ENCODE measurements at regions not wholly inside any gene's neighbourhood (a gene's known extent, or its start where the extent isn't known, plus 50 kb on each side); places are given as distances from the start of the nearest gene placed in this dataset.

DNA sequence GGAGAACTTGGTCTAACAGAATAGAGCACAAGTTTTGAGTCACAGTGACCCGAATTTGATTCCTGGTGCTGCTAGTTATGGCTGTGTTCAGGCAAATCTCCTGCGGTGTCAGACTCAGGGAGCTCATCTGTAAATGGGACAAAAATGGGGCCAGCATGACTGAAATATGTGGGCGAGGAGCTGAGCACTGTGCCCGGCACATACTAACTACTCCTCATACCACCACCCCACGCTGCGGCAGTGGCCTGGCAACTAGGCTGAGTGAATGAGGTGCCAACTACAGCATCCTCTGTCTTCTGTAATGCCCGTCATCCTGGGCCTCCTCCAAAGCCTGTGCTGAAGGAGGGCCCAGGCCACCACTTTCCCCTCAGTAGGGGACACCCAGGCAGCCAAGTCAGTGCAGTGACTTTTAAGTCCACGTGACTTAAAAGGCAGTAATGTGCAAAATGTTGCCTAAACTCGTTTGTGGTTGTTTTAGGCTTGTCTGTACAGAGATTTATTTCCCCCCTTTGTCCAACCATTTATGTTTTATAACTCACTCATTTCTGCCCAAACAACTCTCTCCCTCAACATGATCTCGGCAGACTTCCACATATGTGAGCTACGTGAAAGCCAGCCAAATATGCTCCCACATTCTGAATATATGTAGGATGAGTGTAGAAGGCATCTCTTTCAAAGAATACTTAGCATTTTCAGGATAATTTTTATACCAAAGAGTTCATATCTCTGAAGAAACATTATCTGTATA, 773.7 kb downstream of the TSN start:
- Mint-ChIP-seq H3K4me3 (ENCODE audit: unreplicated experiment) (no peak overlapping the region), H3K27me3 (ENCODE audit: unreplicated experiment) (peaks cover 2% of the 10 kb centered on the region), H3K9me3 (ENCODE audit: unreplicated experiment) (no peaks in the 10 kb centered on the region), H3K36me3 (ENCODE audit: low read depth, unreplicated experiment) (no peaks in the 10 kb centered on the region), H3K27ac (ENCODE audit: unreplicated experiment) (no peak overlapping the region), H3K4me1 (ENCODE audit: unreplicated experiment) (no peaks in the 10 kb centered on the region)
- no peak for TF ChIP-seq CTCF (IDR thresholded peaks at IDR 0.05; ENCODE audit: unreplicated experiment)
- no peak for DNase-seq (ENCODE audit: low spot score)

DNA sequence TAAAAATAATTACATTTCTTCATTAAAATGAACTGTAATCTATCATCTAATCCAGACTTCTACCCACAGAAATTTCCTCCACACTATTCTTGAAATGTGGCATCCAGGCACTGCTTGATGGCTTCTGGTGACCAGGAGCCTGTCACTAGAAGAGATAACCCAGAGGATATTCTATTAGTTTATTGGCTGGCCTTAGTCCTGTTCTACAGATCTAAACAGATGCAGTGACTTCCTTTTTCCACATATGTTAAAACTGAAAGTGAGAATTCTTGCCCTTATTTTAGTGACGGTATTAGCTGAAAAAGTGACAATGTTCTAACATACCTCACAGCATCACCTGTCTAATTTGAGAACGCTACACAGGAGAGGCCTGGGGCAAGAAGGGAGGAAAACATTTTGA, 775.4 kb downstream of the TSN start:
- TF ChIP-seq CTCF (IDR thresholded peaks at IDR 0.05; ENCODE audit: unreplicated experiment) = no peak
- H3K27ac Mint-ChIP-seq (ENCODE audit: unreplicated experiment) = no peak overlapping the region
- no peak overlapping the region for H3K4me3 Mint-ChIP-seq (ENCODE audit: unreplicated experiment)
- no peak for DNase-seq (ENCODE audit: low spot score)
- H3K9me3 Mint-ChIP-seq (ENCODE audit: unreplicated experiment) = no peaks in the 10 kb centered on the region
- H3K27me3 Mint-ChIP-seq (ENCODE audit: unreplicated experiment) = peaks cover 2% of the 10 kb centered on the region
- no peaks in the 10 kb centered on the region for H3K36me3 Mint-ChIP-seq (ENCODE audit: low read depth, unreplicated experiment)
- no peaks in the 10 kb centered on the region for H3K4me1 Mint-ChIP-seq (ENCODE audit: unreplicated experiment)

DNA sequence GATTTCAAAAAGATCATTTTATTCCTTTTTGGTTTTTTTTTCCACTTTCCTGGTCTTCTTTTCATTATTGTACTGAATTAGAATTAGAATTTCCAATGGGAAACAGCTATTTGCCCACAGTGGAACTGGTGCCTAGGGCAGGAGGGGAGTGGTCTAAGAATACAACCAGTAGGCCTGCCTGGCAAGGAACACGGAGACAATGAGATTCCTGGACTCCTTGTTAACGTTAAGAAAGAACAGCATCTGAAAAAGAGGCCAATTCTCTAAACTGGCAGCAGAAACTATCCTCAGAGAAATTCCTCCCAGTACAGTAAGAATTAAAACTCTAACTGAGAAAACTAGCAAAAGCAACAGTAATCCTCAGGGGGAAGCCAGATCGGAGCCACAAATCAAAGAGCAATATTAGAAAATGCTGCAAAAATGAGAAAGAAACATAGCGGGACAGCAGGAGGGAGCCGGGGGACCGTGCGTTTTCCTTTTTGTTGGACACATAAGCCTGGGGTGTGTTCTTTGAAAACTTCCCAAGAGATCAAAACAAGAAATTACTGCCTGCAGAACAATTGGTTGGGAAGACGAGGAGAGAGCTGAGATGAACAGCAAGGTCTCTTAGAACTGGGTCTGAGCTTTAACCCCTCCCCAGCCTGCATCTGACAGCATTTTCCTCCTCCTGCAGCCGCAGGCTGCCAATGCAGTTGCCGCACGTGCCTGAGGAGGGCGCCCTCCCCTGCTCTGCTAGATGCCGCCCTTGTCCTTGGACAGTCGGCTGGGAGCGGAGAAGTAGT, 776.0 kb downstream of the TSN start:
- no peaks in the 10 kb centered on the region for H3K9me3 Mint-ChIP-seq (ENCODE audit: unreplicated experiment)
- no peak overlapping the region for H3K4me3 Mint-ChIP-seq (ENCODE audit: unreplicated experiment)
- H3K27ac Mint-ChIP-seq (ENCODE audit: unreplicated experiment) = no peak overlapping the region
- H3K4me1 Mint-ChIP-seq (ENCODE audit: unreplicated experiment) = no peaks in the 10 kb centered on the region
- H3K27me3 Mint-ChIP-seq (ENCODE audit: unreplicated experiment) = peaks cover 3% of the 10 kb centered on the region
- peak; percentile 75 for TF ChIP-seq CTCF (IDR thresholded peaks at IDR 0.05; ENCODE audit: unreplicated experiment)
- no peaks in the 10 kb centered on the region for H3K36me3 Mint-ChIP-seq (ENCODE audit: low read depth, unreplicated experiment)
- peak; percentile 66 for DNase-seq (ENCODE audit: low spot score)

- Mint-ChIP-seq H3K4me1 (ENCODE audit: unreplicated experiment) (no peaks in the 10 kb centered on the region), H3K27me3 (ENCODE audit: unreplicated experiment) (peaks cover 3% of the 10 kb centered on the region), H3K36me3 (ENCODE audit: low read depth, unreplicated experiment) (no peaks in the 10 kb centered on the region), H3K9me3 (ENCODE audit: unreplicated experiment) (no peaks in the 10 kb centered on the region), H3K4me3 (ENCODE audit: unreplicated experiment) (no peak overlapping the region), H3K27ac (ENCODE audit: unreplicated experiment) (no peak overlapping the region)
- DNase-seq (ENCODE audit: low spot score) = no peak
- TF ChIP-seq CTCF (IDR thresholded peaks at IDR 0.05; ENCODE audit: unreplicated experiment) = no peak
Measured at GRCh38 chr2:122532072-122532344, 776.6 kb downstream of the TSN start.

- no peaks in the 10 kb centered on the region for H3K4me1 Mint-ChIP-seq (ENCODE audit: unreplicated experiment)
- no peak for DNase-seq (ENCODE audit: low spot score)
- no peaks in the 10 kb centered on the region for H3K36me3 Mint-ChIP-seq (ENCODE audit: low read depth, unreplicated experiment)
- peaks cover 3% of the 10 kb centered on the region for H3K27me3 Mint-ChIP-seq (ENCODE audit: unreplicated experiment)
- H3K27ac Mint-ChIP-seq (ENCODE audit: unreplicated experiment) = no peak overlapping the region
- TF ChIP-seq CTCF (IDR thresholded peaks at IDR 0.05; ENCODE audit: unreplicated experiment) = no peak
- no peak overlapping the region for H3K4me3 Mint-ChIP-seq (ENCODE audit: unreplicated experiment)
- no peaks in the 10 kb centered on the region for H3K9me3 Mint-ChIP-seq (ENCODE audit: unreplicated experiment)
Measured at GRCh38 chr2:122532481-122532880, 777.0 kb downstream of the TSN start.

All from endothelial cell (in vitro differentiated cells).